Glutamatergic neuron (in vitro differentiated cells): ENCODE measurements at regions not wholly inside any gene's neighbourhood (a gene's known extent, or its start where the extent isn't known, plus 50 kb on each side); places are given as distances from the start of the nearest gene placed in this dataset.

Source experiments
- DNase-seq: peaks from one replicate; pipeline ENCODE4 v3.0.0; 2022
- H3K27ac Mint-ChIP-seq: one replicate; pipeline ENCODE4 v1.8.0; 2020; ENCODE audit warnings: mild to moderate bottlenecking, mixed read lengths, inconsistent platforms; ENCODE audit not compliant: unreplicated experiment
- H3K27me3 Mint-ChIP-seq: one replicate; pipeline ENCODE4 v1.8.0; 2020; ENCODE audit warnings: mild to moderate bottlenecking, moderate library complexity, mixed read lengths, inconsistent platforms; ENCODE audit not compliant: unreplicated experiment
- H3K36me3 Mint-ChIP-seq: one replicate; pipeline ENCODE4 v1.8.0; 2020; ENCODE audit warnings: mild to moderate bottlenecking, mixed read lengths, inconsistent platforms; ENCODE audit not compliant: unreplicated experiment
- H3K4me1 Mint-ChIP-seq: one replicate; pipeline ENCODE4 v1.8.0; 2020; ENCODE audit warnings: mild to moderate bottlenecking, low read depth, mixed read lengths, inconsistent platforms; ENCODE audit not compliant: unreplicated experiment
- H3K4me3 Mint-ChIP-seq: one replicate; pipeline ENCODE4 v1.8.0; 2020; ENCODE audit warnings: mild to moderate bottlenecking, mixed read lengths, inconsistent platforms; ENCODE audit not compliant: unreplicated experiment
- H3K9me3 Mint-ChIP-seq: one replicate; pipeline ENCODE4 v1.8.0; 2020; ENCODE audit warnings: mild to moderate bottlenecking, moderate library complexity, mixed read lengths, inconsistent platforms; ENCODE audit not compliant: unreplicated experiment
- TF ChIP-seq, protein P1 (sequence below): fragments of 200-600 bp; sonication (generic); IDR thresholded peaks from one replicate; pipeline ENCODE4 v1.5.0; 2021; ENCODE audit not compliant: partially characterized antibody, unreplicated experiment

DNA sequence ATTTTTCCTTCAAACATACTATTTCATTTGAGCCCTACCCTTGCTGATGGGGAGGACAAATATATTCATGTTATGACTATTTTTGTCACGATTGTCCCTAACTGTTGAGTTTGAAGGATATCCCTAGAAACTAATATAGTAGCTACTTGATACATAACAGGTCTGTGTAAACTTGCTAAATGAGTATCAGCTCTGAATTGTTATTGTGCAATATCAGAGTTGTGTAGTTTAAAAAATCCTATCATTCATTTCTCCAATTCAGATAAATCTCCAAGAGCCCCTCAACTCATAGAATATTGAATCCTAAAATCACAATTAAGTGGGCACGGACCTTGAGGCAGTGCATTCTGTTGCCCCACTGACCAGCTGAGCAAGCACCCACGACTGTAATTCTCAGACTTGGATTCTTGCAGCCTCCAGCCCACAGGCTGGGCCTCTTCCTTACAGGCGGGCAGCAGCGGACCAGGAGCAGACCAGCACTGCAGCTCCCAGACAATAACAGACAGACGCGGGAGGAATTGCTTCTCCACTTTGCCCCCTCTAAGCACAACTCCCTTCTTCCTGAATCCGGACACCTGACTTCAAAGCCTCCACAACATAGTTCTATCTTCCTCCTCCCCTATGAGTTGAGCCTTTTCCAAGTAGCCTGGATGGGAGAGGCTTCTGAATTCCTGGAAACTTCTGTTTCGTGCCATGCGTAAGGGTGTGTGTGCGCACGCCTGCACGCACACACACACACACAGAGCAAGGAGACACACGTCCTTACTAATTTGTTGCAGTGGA is 337.6 kb upstream of the ARGLU1 start:
- TF ChIP-seq, protein P1, sequence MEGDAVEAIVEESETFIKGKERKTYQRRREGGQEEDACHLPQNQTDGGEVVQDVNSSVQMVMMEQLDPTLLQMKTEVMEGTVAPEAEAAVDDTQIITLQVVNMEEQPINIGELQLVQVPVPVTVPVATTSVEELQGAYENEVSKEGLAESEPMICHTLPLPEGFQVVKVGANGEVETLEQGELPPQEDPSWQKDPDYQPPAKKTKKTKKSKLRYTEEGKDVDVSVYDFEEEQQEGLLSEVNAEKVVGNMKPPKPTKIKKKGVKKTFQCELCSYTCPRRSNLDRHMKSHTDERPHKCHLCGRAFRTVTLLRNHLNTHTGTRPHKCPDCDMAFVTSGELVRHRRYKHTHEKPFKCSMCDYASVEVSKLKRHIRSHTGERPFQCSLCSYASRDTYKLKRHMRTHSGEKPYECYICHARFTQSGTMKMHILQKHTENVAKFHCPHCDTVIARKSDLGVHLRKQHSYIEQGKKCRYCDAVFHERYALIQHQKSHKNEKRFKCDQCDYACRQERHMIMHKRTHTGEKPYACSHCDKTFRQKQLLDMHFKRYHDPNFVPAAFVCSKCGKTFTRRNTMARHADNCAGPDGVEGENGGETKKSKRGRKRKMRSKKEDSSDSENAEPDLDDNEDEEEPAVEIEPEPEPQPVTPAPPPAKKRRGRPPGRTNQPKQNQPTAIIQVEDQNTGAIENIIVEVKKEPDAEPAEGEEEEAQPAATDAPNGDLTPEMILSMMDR, result no peak
- no peak for DNase-seq
- H3K36me3 Mint-ChIP-seq, result no peaks in the 10 kb centered on the region
- peaks cover 2% of the 10 kb centered on the region for H3K9me3 Mint-ChIP-seq
- no peak overlapping the region for H3K4me3 Mint-ChIP-seq
- H3K4me1 Mint-ChIP-seq, result no peaks in the 10 kb centered on the region
- peaks cover 3% of the 10 kb centered on the region for H3K27me3 Mint-ChIP-seq
- no peak overlapping the region for H3K27ac Mint-ChIP-seq

DNA sequence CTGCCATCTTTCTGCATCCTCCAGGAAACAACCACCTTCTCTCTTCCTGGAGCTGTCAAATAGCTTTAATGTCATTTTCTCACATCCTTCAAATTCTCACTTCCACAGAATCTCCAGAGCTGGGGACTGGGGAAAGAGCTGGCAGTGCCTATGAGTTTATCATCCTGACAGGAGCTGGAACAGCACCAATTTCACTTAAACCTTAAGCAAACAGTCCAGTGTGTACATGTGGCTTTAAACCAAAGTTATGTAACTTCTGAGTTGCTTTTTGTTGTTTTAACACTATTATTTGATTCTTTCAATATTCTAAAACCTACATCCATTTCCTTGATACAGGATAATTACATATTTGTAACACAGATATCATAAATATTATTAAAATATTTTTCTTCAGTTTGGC is 331.5 kb upstream of the ARGLU1 start:
- no peaks in the 10 kb centered on the region for H3K27me3 Mint-ChIP-seq
- H3K4me1 Mint-ChIP-seq, result peaks cover 4% of the 10 kb centered on the region
- H3K4me3 Mint-ChIP-seq, result no peak overlapping the region
- no peaks in the 10 kb centered on the region for H3K9me3 Mint-ChIP-seq
- TF ChIP-seq, protein P1, result no peak
- no peak for DNase-seq
- H3K36me3 Mint-ChIP-seq, result no peaks in the 10 kb centered on the region
- H3K27ac Mint-ChIP-seq, result no peak overlapping the region

DNA sequence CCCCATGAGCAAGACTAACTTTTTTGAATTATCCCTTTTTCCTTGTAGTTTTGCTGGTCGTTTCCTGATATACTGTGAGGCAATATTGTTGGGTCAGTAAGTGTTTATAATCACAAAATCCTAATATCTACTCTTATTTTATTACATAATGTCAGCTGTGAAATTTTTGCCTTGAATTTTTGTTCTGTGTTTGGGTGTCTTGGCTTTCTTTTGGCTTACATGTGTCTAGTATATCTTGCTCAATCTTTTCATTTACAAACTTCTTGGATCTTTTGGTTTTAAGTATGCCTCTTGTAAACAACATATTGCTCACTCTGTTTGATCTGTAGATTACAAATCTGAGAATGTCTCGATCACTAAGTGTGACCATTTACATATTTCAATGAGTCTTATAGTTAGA is 330.3 kb upstream of the ARGLU1 start:
- TF ChIP-seq, protein P1, result no peak
- no peak for DNase-seq
- H3K27ac Mint-ChIP-seq, result no peak overlapping the region
- peaks cover 4% of the 10 kb centered on the region for H3K4me1 Mint-ChIP-seq
- H3K9me3 Mint-ChIP-seq, result no peaks in the 10 kb centered on the region
- no peak overlapping the region for H3K4me3 Mint-ChIP-seq
- H3K27me3 Mint-ChIP-seq, result no peaks in the 10 kb centered on the region
- no peaks in the 10 kb centered on the region for H3K36me3 Mint-ChIP-seq

DNA sequence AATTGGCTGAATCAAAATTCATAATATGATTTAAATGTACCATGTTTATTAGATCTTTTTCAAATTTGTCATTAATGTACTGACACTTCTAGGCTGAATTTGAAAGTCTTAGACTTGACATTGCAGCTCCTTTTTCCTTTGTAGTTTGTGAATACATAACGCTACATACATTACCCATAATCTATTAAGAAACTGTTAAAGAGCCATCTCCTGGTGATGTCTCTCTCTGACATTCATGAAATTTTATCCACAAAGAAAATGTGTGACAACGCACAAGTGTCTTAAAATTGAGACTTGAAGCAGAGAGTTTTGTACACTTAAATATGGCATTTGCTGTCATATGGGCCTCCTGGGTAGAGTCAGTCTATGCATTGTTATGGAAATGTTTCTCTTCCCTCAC is 320.2 kb upstream of the ARGLU1 start:
- Mint-ChIP-seq H3K9me3 (peaks cover 2% of the 10 kb centered on the region), H3K36me3 (peaks cover 6% of the 10 kb centered on the region), H3K27ac (no peak overlapping the region), H3K4me3 (no peak overlapping the region), H3K4me1 (no peaks in the 10 kb centered on the region), H3K27me3 (no peaks in the 10 kb centered on the region)
- TF ChIP-seq, protein P1, result no peak
- no peak for DNase-seq

DNA sequence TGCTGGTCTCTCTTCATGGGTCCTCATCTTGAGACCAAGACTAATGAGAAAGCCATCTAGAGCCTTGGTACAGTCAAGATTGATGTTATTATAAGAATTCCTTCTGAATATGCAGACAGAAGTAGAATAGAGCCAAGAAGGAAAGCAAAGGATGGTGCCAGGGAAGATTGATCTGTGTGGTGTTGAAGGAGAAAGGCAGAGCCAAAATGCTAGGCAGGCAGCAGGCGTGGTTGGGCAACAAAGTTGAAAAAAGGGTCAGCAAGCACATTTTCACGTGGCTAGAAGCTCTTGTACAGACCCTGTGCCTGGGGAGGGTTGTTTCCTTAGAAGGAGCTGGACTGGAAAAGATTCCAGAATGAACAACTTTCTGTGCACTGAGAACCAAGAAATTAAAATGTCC is 319.7 kb upstream of the ARGLU1 start:
- Mint-ChIP-seq H3K9me3 (peaks cover 2% of the 10 kb centered on the region), H3K4me3 (no peak overlapping the region), H3K27ac (no peak overlapping the region), H3K27me3 (no peaks in the 10 kb centered on the region), H3K4me1 (no peaks in the 10 kb centered on the region), H3K36me3 (peaks cover 6% of the 10 kb centered on the region)
- TF ChIP-seq, protein P1, result no peak
- no peak for DNase-seq
